Osteoblast (primary cell): ENCODE measurements at regions not wholly inside any gene's neighbourhood (a gene's known extent, or its start where the extent isn't known, plus 50 kb on each side); places are given as distances from the start of the nearest gene placed in this dataset.

ENCODE experiments used
- DNase-seq: peaks from one replicate; pipeline ENCODE4 v3.0.0; 2011; ENCODE audit warnings: low spot score, mixed read lengths; ENCODE audit not compliant: insufficient read length; ENCODE audit errors: missing footprints
- H2AFZ ChIP-seq: 2 replicates; pipeline ENCODE4 v1.6.0; 2011; ENCODE audit warnings: mild to moderate bottlenecking, low read length
- H3K27ac ChIP-seq: 2 replicates; pipeline ENCODE4 v1.5.1; 2011; ENCODE audit warnings: mild to moderate bottlenecking, low read depth, low read length, moderate library complexity
- H3K27me3 ChIP-seq: 2 replicates; pipeline ENCODE4 v1.6.0; 2012; ENCODE audit warnings: mild to moderate bottlenecking, control low read depth, inconsistent platforms, low read length, moderate library complexity; ENCODE audit not compliant: insufficient read depth
- H3K36me3 ChIP-seq: 2 replicates; pipeline ENCODE4 v1.5.1; 2011; ENCODE audit warnings: mild to moderate bottlenecking, low read length, control low read depth, moderate library complexity; ENCODE audit not compliant: insufficient read depth
- H3K4me1 ChIP-seq: 2 replicates; pipeline ENCODE4 v1.5.1; 2011; ENCODE audit warnings: mild to moderate bottlenecking, low read length, control low read depth, moderate library complexity; ENCODE audit not compliant: insufficient read depth
- H3K4me2 ChIP-seq: 2 replicates; pipeline ENCODE4 v1.6.0; 2011; ENCODE audit warnings: mild to moderate bottlenecking, low read length; ENCODE audit not compliant: insufficient read depth
- H3K4me3 ChIP-seq: fragments of 200-600 bp; sonication (generic); 3 replicates; pipeline ENCODE4 v1.5.1; 2012; ENCODE audit warnings: mild to moderate bottlenecking, low read length, inconsistent platforms; ENCODE audit not compliant: insufficient read depth
- H3K79me2 ChIP-seq: 2 replicates; pipeline ENCODE4 v1.6.0; 2012; ENCODE audit warnings: mild to moderate bottlenecking, low read length, control low read depth, inconsistent platforms; ENCODE audit not compliant: insufficient read depth
- H3K9me3 ChIP-seq: 2 replicates; pipeline ENCODE4 v1.5.1; 2011; ENCODE audit warnings: low read depth, low read length, control low read depth
- H4K20me1 ChIP-seq: 2 replicates; pipeline ENCODE4 v1.6.0; 2012; ENCODE audit warnings: mild to moderate bottlenecking, low read length, control low read depth; ENCODE audit not compliant: insufficient read depth
- CTCF ChIP-seq: IDR thresholded peaks from 2 replicates; pipeline ENCODE4 v1.5.1; 2011; ENCODE audit warnings: mild to moderate bottlenecking, low read depth, low read length, moderate library complexity; ENCODE audit errors: extremely low read depth

GRCh38 chr5:125877248-125877647, 546.0 kb upstream of the GRAMD2B start:
- no peaks in the 10 kb centered on the region for H3K27me3 ChIP-seq
- no peak for DNase-seq
- no peaks in the 10 kb centered on the region for H3K36me3 ChIP-seq
- no peak for TF ChIP-seq CTCF
- H2AFZ ChIP-seq = no peak overlapping the region
- no peak overlapping the region for H3K4me2 ChIP-seq
- no peak overlapping the region for H3K4me3 ChIP-seq
- H3K79me2 ChIP-seq = no peaks in the 10 kb centered on the region
- no peak overlapping the region for H3K27ac ChIP-seq
- H3K4me1 ChIP-seq = no peaks in the 10 kb centered on the region
- H4K20me1 ChIP-seq = no peaks in the 10 kb centered on the region
- H3K9me3 ChIP-seq = no peaks in the 10 kb centered on the region

DNA sequence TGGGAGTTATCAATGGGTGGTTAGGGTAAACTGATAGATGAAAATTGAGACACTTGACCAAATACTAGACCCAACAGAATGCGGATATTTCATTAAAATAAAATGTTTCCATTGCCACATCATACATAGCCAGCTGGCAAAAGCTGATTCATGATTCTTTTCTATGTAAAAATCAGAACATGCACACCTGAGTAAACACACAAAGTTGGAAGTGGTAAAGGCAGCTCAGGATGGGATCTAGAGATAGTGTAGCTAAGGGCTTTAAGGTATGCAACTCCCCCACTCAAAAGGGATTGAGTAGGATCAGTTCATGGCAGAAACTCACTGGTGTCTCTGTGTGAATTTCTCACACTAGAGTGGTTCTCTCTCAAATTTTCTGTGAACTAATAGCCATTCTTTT, 541.1 kb upstream of the GRAMD2B start:
- Histone ChIP-seq H4K20me1 (no peaks in the 10 kb centered on the region), H3K4me1 (no peaks in the 10 kb centered on the region), H2AFZ (no peak overlapping the region), H3K27me3 (no peaks in the 10 kb centered on the region), H3K9me3 (no peaks in the 10 kb centered on the region), H3K36me3 (no peaks in the 10 kb centered on the region), H3K79me2 (no peaks in the 10 kb centered on the region), H3K4me3 (no peak overlapping the region), H3K27ac (no peak overlapping the region), H3K4me2 (no peak overlapping the region)
- DNase-seq = no peak
- no peak for TF ChIP-seq CTCF

DNA sequence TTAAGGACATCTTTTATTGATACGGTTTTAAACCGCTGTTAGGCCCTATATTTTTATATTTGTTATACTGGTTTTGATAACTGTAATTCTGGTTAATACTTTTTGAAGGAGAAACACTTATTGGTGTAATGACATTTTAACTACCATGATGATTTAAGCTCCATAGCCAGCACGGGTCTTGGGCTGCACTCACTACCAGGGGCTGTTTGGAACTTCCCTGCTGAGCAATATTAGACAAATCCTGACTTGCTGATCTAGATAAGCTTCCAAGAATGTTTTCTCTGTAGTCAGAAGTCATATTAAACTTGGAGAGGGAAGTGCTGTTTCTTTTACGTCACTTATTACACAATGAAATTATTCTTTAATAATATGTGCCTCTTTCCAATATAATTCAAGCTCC, 540.0 kb upstream of the GRAMD2B start:
- Histone ChIP-seq H4K20me1 (no peaks in the 10 kb centered on the region), H3K9me3 (no peaks in the 10 kb centered on the region), H3K4me1 (no peaks in the 10 kb centered on the region), H3K4me2 (no peak overlapping the region), H3K79me2 (no peaks in the 10 kb centered on the region), H3K4me3 (no peak overlapping the region), H3K36me3 (no peaks in the 10 kb centered on the region), H3K27ac (no peak overlapping the region), H3K27me3 (no peaks in the 10 kb centered on the region), H2AFZ (no peak overlapping the region)
- DNase-seq = no peak
- no peak for TF ChIP-seq CTCF

DNA sequence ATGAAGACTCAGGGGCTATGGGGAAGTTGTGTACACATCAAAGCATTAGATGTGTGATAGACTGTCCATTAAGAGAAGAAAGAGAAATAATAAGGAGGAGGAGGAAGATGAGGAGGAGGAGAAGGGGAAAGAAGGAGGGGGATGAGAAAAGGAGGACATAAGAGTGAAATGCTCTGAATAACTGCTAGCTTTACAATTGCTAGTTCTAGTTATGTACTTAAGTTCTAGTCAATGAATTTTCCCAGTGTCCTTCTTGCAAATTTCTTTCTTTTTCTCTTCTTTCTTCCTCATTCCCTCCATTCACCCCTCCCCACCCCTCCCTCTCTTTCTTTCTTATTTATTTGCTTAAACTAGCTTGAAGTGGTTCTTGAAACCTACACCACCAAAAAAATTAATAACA, 534.9 kb upstream of the GRAMD2B start:
- no peak overlapping the region for H3K4me3 ChIP-seq
- H3K36me3 ChIP-seq = no peaks in the 10 kb centered on the region
- no peak for TF ChIP-seq CTCF
- H4K20me1 ChIP-seq = no peaks in the 10 kb centered on the region
- H3K4me2 ChIP-seq = no peak overlapping the region
- H3K9me3 ChIP-seq = no peaks in the 10 kb centered on the region
- DNase-seq = no peak
- H2AFZ ChIP-seq = no peak overlapping the region
- H3K27me3 ChIP-seq = no peaks in the 10 kb centered on the region
- H3K27ac ChIP-seq = no peak overlapping the region
- H3K4me1 ChIP-seq = peaks cover 6% of the 10 kb centered on the region
- H3K79me2 ChIP-seq = no peaks in the 10 kb centered on the region
